Right cardiac atrium (tissue), 5 donors: ENCODE measurements at regions not wholly inside any gene's neighbourhood (a gene's known extent, or its start where the extent isn't known, plus 50 kb on each side); places are given as distances from the start of the nearest gene placed in this dataset.

Experiments
- ATAC-seq, 2 donors: fragments of 200-7000 bp; cut with Tn5 transposase; one replicate each; pipeline versions ENCODE4 v1.8.0 to v1.9.1; 2020; ENCODE audit warnings: moderate library complexity in 2 of 2, mild to moderate bottlenecking in 1 of 2
- DNase-seq, 3 donors: peaks; one replicate each; pipeline ENCODE4 v3.0.0-alpha.2; 2020
- H3K27ac ChIP-seq: one replicate; pipeline ENCODE4 v1.5.1; 2013; ENCODE audit warnings: mild to moderate bottlenecking, low read length, control low read depth, moderate library complexity
- H3K27me3 ChIP-seq: one replicate; pipeline ENCODE4 v1.6.1; 2013; ENCODE audit not compliant: control insufficient read depth, insufficient read depth
- H3K4me1 ChIP-seq: one replicate; pipeline ENCODE4 v1.6.1; 2013; ENCODE audit warnings: low read length; ENCODE audit not compliant: control insufficient read depth, insufficient read depth
- H3K4me3 ChIP-seq: one replicate; pipeline ENCODE4 v1.5.1; 2013; ENCODE audit warnings: low read length, control low read depth
- H3K9me3 ChIP-seq: one replicate; pipeline ENCODE4 v1.6.1; 2013; ENCODE audit warnings: low read length; ENCODE audit not compliant: control insufficient read depth
- WGBS: extraction: QIAGEN DNeasy Blood & Tissue Kit; methylation state at CpG from one replicate; pipeline ENCODE4 v1.1.7; 2013; 5-methylcytosine and 5-hydroxymethylcytosine counted together
- intact Hi-C, 4 donors: fragments of 100-400 bp; cut with DNase I; formaldehyde crosslinking; loops; one replicate each; pipeline versions ENCODE4 v1.11.0 to v1.14.0; 2022 to 2023
- donor health status: healthy with polysubstance abuse.
- donor health status: DM: no; HTN: yes; CAD: no.
- donor health status: DM: no; HTN: no; CAD: no.
- donor health status: DM: no; HTN: yes; CAD: no; lungs with severe emphysema.
- donor health status: DM: yes; HTN: yes; CAD: no.

DNA sequence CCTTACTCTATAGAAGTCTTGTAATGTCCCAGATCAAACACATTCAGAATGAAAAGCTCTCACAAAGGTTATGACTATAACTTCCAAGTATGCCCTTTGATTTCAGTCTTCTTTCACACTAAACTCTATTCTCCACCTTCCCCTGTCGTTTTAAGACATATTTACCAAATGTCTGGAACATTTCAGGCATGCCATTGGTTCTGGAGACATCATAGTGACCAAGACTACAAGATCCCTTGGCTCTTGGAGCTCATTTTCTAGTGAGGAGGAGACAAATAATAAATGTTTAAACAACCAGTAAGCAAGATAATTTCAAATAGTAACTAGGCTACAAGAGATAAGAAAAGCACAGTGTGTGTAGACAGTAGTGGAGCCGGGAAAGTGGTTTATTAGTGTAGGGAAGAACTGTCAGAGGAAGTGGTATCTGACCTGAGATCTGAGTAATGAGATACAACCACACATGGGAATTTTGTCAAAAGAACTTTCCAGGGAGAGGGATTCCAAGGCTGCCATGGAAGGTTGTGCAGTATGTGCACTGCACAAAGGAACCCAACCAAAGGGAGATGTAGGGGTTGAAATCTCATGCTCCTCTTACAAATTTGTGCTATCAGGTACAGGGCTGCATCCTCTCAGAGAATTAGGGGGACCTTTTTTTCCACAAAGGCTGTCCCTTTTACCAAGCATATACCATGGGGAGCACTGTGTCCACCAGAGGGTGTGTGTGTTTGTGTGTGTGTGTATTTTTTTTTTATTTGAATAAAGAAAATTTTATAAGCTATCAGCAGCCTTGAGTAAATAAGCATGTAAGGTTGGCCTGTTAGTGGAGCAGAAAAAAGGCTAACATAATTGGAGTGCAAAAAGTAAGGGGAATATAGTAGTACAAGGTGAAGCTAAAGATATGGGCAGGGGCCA lies 1279.1 kb upstream of the WWC1 start:
- 48% methylated on average over 2 of the region's 2 CpGs for whole genome bisulfite sequencing
- no peaks in the 10 kb centered on the region for H3K27me3 ChIP-seq
- H3K9me3 ChIP-seq: no peaks in the 10 kb centered on the region
- no peaks in the 10 kb centered on the region for H3K4me1 ChIP-seq
- ATAC-seq (no peak), DNase-seq (no peak)
- no peak overlapping the region for H3K4me3 ChIP-seq
- no peak overlapping the region for H3K27ac ChIP-seq
- intact Hi-C loops: no loop called here

DNA sequence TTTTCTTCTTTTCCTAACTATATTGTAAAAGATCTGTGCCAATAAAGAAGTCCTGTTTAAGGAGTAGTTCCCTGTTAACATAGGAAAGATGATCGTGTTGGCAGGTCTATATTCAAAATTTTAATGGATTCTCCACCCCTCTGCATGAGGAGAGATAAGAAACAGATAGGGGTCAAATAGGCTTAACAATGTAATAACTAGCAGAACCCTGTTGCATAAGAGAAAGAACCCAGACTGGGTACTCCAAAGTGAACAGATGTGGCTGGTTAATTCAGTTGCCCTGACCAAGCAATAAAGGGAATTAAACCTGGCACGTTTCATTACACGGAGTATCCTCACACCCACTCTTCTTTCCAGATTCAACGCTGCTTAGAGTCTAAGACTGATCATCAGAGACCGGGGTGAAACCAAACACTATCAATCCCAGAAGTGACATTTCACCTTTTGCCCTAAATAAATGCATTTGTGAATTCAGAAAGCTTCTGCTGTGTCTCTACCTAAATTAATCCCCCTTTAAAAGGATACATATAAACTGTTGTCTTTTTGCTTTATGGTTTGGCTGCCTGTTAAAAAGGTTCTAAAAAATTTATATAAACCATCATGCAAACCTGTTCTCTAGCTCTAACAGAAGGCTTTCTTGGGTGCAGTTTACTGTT lies 1276.9 kb upstream of the WWC1 start:
- WGBS: 42% methylated on average over 5 of the region's 5 CpGs

DNA sequence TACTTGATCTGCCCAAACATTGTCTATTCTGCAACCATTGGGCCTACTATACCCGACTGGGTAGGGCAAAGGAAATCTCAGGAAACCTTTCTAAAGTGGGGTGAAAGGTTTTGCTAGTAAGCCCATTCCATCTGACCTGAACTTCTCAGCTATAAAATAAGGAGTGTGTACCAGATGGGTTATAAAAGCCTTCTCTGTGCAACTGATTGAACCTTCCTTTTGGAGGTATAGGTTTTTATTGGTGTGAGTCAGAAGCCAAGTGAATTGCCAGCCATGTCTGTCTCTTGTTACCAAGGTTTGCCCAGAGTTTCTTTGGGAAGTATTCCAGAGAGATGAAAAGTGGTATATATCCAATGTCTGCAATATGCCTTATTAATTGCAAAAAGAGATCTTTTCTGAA lies 1271.0 kb upstream of the WWC1 start:
- no peak for ATAC-seq
- no peaks in the 10 kb centered on the region for H3K9me3 ChIP-seq
- DNase-seq: no peak
- no peaks in the 10 kb centered on the region for H3K4me1 ChIP-seq
- no peak overlapping the region for H3K4me3 ChIP-seq
- intact Hi-C loops: no loop called here
- H3K27ac ChIP-seq: no peak overlapping the region
- WGBS: 74% methylated on average over 1 of the region's 1 CpG
- no peaks in the 10 kb centered on the region for H3K27me3 ChIP-seq

More for the DNA sequence above, 1276.9 kb upstream of the WWC1 start:
- Histone ChIP-seq H3K27me3 (no peaks in the 10 kb centered on the region), H3K27ac (no peak overlapping the region), H3K4me1 (no peaks in the 10 kb centered on the region), H3K4me3 (no peak overlapping the region), H3K9me3 (no peaks in the 10 kb centered on the region)
- no peak for DNase-seq
- ATAC-seq: no peak
- intact Hi-C loops: no loop called here

DNA sequence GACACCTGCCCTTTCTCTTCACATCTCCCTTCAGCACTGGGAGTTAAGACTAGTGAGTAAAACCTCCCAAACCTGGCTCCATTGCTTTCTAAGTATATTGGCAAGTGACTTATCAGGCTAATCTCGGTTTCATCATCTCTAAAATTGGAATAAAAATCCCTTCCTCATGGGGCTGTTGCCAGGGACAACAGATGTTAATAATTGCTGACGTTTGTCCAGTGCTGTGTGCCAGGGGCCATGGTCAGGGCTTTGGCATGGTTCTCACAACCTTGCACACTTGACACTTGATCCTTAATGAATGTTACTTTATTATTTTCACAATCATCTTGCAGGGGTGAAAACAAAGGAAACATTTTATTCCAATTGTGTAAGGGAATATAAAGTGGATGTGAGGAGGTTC lies 1262.0 kb upstream of the WWC1 start:
- Histone ChIP-seq H3K27me3 (no peaks in the 10 kb centered on the region), H3K4me1 (no peaks in the 10 kb centered on the region), H3K27ac (no peak overlapping the region), H3K9me3 (no peaks in the 10 kb centered on the region), H3K4me3 (no peak overlapping the region)
- no peak for DNase-seq
- intact Hi-C loops: no loop called here
- no peak for ATAC-seq
- 21% methylated on average over 2 of the region's 2 CpGs for WGBS

DNA sequence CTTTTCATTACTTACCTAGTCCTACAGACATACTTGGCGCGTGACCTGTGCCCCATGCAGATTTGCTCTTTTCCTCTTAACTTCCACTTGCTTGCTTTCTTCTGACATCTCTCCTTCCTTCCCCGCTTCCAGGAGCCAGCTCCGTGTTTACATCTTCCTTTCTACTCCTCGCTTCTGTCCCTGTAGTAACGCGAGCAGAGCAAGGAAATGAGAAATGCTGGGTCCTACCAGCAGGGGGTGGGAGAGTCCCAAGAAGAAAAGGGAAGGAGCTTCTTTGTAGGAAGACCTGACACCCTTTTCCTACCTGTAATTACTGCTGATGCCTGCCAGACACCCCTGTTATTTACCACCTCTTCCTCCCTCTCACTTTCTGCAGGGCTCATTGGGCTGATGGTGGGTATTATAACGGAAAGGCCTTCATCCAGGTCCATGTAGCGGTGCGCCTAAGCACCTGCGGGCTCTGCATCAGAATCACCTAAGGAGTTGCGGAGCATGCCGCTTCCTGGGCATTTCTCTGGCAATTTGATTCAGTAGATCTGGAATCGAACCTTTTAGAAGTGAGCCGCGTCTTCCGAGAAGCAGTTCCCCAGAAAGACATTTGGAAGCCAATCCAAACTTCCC lies 1260.8 kb upstream of the WWC1 start:
- Histone ChIP-seq H3K27me3 (no peaks in the 10 kb centered on the region), H3K4me3 (no peak overlapping the region), H3K27ac (no peak overlapping the region), H3K9me3 (no peaks in the 10 kb centered on the region), H3K4me1 (no peaks in the 10 kb centered on the region)
- ATAC-seq (no peak), DNase-seq (no peak)
- intact Hi-C loops: no loop called here
- 77% methylated on average over 17 of the region's 17 CpGs for WGBS

DNA sequence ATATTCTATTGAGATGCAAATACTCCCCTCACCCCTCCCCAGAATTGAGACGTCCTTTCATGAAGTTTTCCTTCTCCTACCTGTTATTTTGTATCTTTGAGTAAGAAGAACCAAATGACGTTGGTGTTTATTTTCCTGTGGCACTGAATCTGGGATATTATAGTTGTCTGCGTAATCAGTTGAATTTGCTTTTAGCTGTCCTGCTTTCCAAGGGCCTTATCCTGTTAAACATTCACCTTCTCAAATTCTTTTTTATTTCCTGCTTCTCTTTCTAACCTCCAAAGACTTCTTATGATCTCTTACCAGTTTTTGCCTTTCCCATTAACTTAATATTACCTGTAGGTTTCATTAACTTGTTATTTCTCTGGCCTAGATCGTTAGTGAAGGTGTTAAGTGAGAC lies 1254.9 kb upstream of the WWC1 start:
- Histone ChIP-seq H3K4me3 (no peak overlapping the region), H3K4me1 (no peaks in the 10 kb centered on the region), H3K9me3 (no peaks in the 10 kb centered on the region), H3K27ac (no peak overlapping the region), H3K27me3 (no peaks in the 10 kb centered on the region)
- DNase-seq (no peak), ATAC-seq (no peak)
- intact Hi-C loops: no loop called here
- WGBS: 76% methylated on average over 4 of the region's 4 CpGs

DNA sequence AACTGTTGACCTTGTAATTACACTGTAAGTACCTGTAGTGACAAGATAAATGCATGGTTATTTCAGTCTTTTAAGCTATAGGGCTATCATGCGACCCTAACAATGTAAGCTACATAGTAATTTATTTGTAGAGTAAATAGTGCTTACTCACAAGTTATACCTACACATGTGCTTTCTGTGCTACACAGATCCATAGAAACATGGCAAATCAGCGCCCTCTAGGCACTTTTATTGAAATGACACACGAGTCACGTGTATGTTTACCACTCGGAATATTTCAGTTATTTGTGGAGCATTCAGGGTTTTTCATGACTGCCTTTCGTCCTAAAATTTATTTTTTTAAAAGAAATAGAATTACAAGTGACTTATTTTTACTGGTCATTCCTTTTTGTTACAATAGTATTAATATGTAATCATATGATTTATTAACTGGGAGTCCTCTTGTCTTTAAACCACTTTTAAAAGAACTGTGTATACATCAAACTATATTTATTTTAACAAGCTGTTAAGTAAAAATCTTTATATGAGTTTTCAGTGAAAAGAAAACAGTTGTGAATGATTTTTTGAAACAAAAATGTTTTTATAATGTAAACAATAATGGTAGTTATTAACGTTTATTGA lies 1242.3 kb upstream of the WWC1 start:
- Histone ChIP-seq H3K4me3 (no peak overlapping the region), H3K27me3 (no peaks in the 10 kb centered on the region), H3K9me3 (no peaks in the 10 kb centered on the region), H3K4me1 (no peaks in the 10 kb centered on the region), H3K27ac (no peak overlapping the region)
- DNase-seq (peak in 1 of 3 donors; percentile 33), ATAC-seq (peak in 1 of 2 donors; percentile 64)
- intact Hi-C loops: no loop called here
- 29% methylated on average over 7 of the region's 7 CpGs for WGBS

DNA sequence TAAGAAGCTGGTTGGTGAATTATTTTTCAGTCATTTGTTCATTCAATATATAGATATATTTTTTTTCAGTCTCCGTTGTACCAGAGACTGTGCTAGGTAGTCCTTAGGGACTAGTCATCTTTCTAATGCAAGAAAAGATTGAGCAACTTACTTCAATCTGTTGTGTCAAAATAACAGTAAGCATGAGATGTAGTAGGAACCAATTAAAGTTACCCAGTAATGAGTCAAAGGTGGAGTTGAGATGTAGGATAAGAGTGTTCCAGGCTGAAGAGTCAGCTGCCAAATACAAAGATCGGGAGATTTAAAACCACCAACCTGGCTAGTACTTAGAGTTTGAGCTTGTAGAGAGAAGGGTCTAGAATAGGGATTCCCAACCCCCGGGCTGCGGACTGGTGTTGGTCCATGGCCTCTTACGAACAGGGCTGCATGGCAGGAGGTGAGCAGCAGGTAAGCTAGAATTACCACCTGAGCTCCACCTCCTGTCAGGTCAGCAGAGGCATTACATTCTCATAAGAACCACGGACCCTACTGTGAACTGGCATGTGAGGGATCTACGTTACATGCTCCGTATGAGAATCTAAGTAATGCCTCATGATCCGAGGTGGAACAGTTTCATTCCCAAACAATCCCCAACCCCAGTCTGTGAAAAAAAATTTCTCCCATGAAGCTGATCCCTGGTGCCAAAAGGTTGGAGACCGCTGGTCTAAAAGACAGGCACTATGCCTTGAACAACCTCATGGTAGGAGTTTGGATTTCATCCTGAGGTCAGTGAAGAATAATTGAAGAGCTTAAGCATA lies 1241.5 kb upstream of the WWC1 start:
- no peak overlapping the region for H3K4me3 ChIP-seq
- H3K9me3 ChIP-seq: no peaks in the 10 kb centered on the region
- H3K4me1 ChIP-seq: no peaks in the 10 kb centered on the region
- no peaks in the 10 kb centered on the region for H3K27me3 ChIP-seq
- WGBS: 89% methylated on average over 10 of the region's 10 CpGs
- no peak for ATAC-seq
- DNase-seq: peak in 1 of 3 donors; percentile 27
- intact Hi-C loops: loop anchor here in 1 of 4 donors (10.0 kb wide), 1 partner anchor 1415 kb away; no protein-coding TSS in a partner anchor
- no peak overlapping the region for H3K27ac ChIP-seq

DNA sequence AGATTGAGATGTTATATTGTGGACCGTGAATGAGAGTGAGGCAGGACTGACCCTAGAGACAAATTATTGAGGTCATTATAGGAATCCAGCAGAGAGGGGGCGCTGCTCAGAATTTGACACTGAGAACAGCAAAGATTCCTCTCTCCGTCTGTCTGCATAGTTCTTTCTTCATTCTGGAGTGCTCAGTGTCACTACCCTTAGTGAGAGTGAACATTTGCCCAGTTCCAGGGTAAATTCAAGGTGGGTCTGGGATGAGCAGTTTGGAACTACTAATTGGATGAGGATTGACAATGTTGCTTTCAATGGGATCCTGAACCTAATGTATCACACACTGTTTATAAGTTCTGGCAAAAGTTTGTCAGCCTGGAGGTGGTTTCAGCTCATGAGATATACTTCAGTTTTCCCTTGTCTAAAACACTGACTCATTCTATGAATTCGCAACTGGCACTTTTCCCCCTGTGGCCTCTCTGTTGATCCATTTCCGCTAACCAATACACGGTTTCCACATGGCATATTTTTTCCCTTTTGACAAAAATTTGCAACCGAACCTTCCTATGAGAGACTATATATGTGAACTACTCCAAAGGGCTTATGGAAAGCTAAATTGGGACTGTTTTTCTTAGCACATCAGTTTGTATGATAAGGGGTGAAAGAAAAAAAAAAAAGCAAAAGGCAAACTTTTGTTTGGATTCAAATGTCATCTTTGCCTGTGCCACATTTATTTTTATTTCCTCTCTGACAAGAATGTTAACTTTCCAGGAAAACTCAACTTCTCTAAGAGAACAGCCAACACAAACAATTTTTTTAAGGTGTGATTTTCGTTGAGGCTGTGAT lies 1240.7 kb upstream of the WWC1 start:
- Histone ChIP-seq H3K4me3 (no peak overlapping the region), H3K27ac (no peak overlapping the region), H3K9me3 (no peaks in the 10 kb centered on the region), H3K27me3 (no peaks in the 10 kb centered on the region), H3K4me1 (no peaks in the 10 kb centered on the region)
- intact Hi-C loops: loop anchor here in 1 of 4 donors (10.0 kb wide), 1 partner anchor 1416 kb away; no protein-coding TSS in a partner anchor
- DNase-seq: no peak
- peak; percentile 33 to 68 for ATAC-seq
- 40% methylated on average over 8 of the region's 8 CpGs for WGBS

DNA sequence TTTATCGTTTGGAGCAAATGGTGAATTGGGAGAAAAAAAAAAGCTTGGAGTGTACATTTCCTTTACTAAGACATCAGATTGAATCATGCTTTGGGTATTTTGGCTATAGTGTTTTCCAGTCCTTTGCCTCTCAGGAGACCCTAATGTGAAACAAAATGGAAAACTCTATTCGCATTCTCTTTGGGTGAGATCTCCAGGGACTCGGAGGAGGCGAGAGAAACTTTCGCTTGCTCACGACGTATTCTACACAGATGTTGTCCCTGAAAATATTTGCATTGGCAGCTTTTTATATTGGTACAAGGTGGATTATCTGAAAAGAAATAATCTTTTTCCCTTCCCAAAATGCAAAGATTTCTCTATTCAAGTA lies 1240.1 kb upstream of the WWC1 start:
- Histone ChIP-seq H3K4me3 (no peak overlapping the region), H3K9me3 (no peaks in the 10 kb centered on the region), H3K27me3 (no peaks in the 10 kb centered on the region), H3K27ac (no peak overlapping the region), H3K4me1 (no peaks in the 10 kb centered on the region)
- peak in 1 of 2 donors; percentile 70 for ATAC-seq
- intact Hi-C loops: loop anchor here in 1 of 4 donors (10.0 kb wide), 1 partner anchor 1417 kb away; no protein-coding TSS in a partner anchor
- 40% methylated on average over 7 of the region's 7 CpGs for WGBS
- no peak for DNase-seq
